ENCODE measurements at regions not wholly inside any gene's neighbourhood (a gene's known extent, or its start where the extent isn't known, plus 50 kb on each side); places are given as distances from the start of the nearest gene placed in this dataset.

- Histone ChIP-seq H3K27ac (no peak overlapping the region), H3K4me3 (no peak overlapping the region), H3K4me1 (no peaks in the 10 kb centered on the region), H3K27me3 (no peaks in the 10 kb centered on the region), H3K9me3 (no peaks in the 10 kb centered on the region), H3K36me3 (no peaks in the 10 kb centered on the region)
- intact Hi-C loops (cut with DNase I; ENCODE audit: low total_unique reads), result no loop called here
- no peak for TF ChIP-seq CTCF (IDR thresholded peaks at IDR 0.05)
- TF ChIP-seq POLR2AphosphoS5 (IDR thresholded peaks at IDR 0.05), result no peak
- TF ChIP-seq POLR2A (IDR thresholded peaks at IDR 0.05), result no peak
- no peak for DNase-seq (ENCODE audit: low spot score in 2 of 2)
These were observed 117.4 kb upstream of the POM121L12 start for GRCh38 chr7:52917982-52918578.

- Histone ChIP-seq H3K36me3 (no peaks in the 10 kb centered on the region), H3K9me3 (peaks cover 0 to 7% of the 10 kb centered on the region in 2 donors), H3K4me1 (no peaks in the 10 kb centered on the region), H3K27ac (no peak overlapping the region), H3K4me3 (no peak overlapping the region), H3K27me3 (no peaks in the 10 kb centered on the region)
- no peak for DNase-seq (ENCODE audit: low spot score in 2 of 2)
- intact Hi-C loops (cut with DNase I; ENCODE audit: low total_unique reads), result no loop called here
- TF ChIP-seq POLR2A (IDR thresholded peaks at IDR 0.05), result no peak
These were observed 123.6 kb upstream of the POM121L12 start for GRCh38 chr7:52911795-52912194.

- H3K4me3 ChIP-seq, result no peak overlapping the region
- no peak overlapping the region for H3K27ac ChIP-seq
- intact Hi-C loops (cut with DNase I; ENCODE audit: low total_unique reads), result no loop called here
- H3K36me3 ChIP-seq, result no peaks in the 10 kb centered on the region
- no peaks in the 10 kb centered on the region for H3K4me1 ChIP-seq
- no peaks in the 10 kb centered on the region for H3K27me3 ChIP-seq
- TF ChIP-seq CTCF (IDR thresholded peaks at IDR 0.05), result no peak
- TF ChIP-seq POLR2A (IDR thresholded peaks at IDR 0.05), result no peak
- TF ChIP-seq POLR2AphosphoS5 (IDR thresholded peaks at IDR 0.05), result no peak
- peaks cover 0 to 7% of the 10 kb centered on the region in 2 donors for H3K9me3 ChIP-seq
- DNase-seq (ENCODE audit: low spot score in 2 of 2), result no peak
These were observed 124.1 kb upstream of the POM121L12 start for GRCh38 chr7:52911326-52911725.

GRCh38 chr7:52909935-52910334 is 125.5 kb upstream of the POM121L12 start:
- H3K4me1 ChIP-seq, result no peaks in the 10 kb centered on the region
- no peak overlapping the region for H3K4me3 ChIP-seq
- H3K9me3 ChIP-seq, result peaks cover 0 to 7% of the 10 kb centered on the region in 2 donors
- no peak overlapping the region for H3K27ac ChIP-seq
- DNase-seq (ENCODE audit: low spot score in 2 of 2), result no peak
- no peaks in the 10 kb centered on the region for H3K36me3 ChIP-seq
- TF ChIP-seq POLR2A (IDR thresholded peaks at IDR 0.05) (no peak), POLR2AphosphoS5 (IDR thresholded peaks at IDR 0.05) (no peak), CTCF (IDR thresholded peaks at IDR 0.05) (no peak)
- intact Hi-C loops (cut with DNase I; ENCODE audit: low total_unique reads), result no loop called here
- no peaks in the 10 kb centered on the region for H3K27me3 ChIP-seq

- DNase-seq (ENCODE audit: low spot score in 2 of 2), result no peak
- no peaks in the 10 kb centered on the region for H3K27me3 ChIP-seq
- no peaks in the 10 kb centered on the region for H3K36me3 ChIP-seq
- peaks cover 0 to 7% of the 10 kb centered on the region in 2 donors for H3K9me3 ChIP-seq
- H3K27ac ChIP-seq, result no peak overlapping the region
- no peak overlapping the region for H3K4me3 ChIP-seq
- no peaks in the 10 kb centered on the region for H3K4me1 ChIP-seq
- no peak for TF ChIP-seq CTCF (IDR thresholded peaks at IDR 0.05)
- no peak for TF ChIP-seq POLR2A (IDR thresholded peaks at IDR 0.05)
- no peak for TF ChIP-seq POLR2AphosphoS5 (IDR thresholded peaks at IDR 0.05)
- intact Hi-C loops (cut with DNase I; ENCODE audit: low total_unique reads), result no loop called here
These were observed 126.3 kb upstream of the POM121L12 start for GRCh38 chr7:52909131-52909530.

GRCh38 chr7:52897713-52898112 is 137.7 kb upstream of the POM121L12 start:
- no peak for DNase-seq (ENCODE audit: low spot score in 2 of 2)
- H3K4me3 ChIP-seq, result no peak overlapping the region
- H3K36me3 ChIP-seq, result no peaks in the 10 kb centered on the region
- H3K4me1 ChIP-seq, result no peaks in the 10 kb centered on the region
- intact Hi-C loops (cut with DNase I; ENCODE audit: low total_unique reads), result no loop called here
- H3K27ac ChIP-seq, result no peak overlapping the region
- no peaks in the 10 kb centered on the region for H3K9me3 ChIP-seq
- no peaks in the 10 kb centered on the region for H3K27me3 ChIP-seq
- no peak for TF ChIP-seq CTCF (IDR thresholded peaks at IDR 0.05)
- no peak for TF ChIP-seq POLR2A (IDR thresholded peaks at IDR 0.05)
- no peak for TF ChIP-seq POLR2AphosphoS5 (IDR thresholded peaks at IDR 0.05)

Data from breast epithelium (tissue), 4 donors.